HAP-1 (cell line): ENCODE measurements at regions not wholly inside any gene's neighbourhood (a gene's known extent, or its start where the extent isn't known, plus 50 kb on each side); places are given as distances from the start of the nearest gene placed in this dataset.
A peak's percentile ranks its signal among the peaks of the same experiment; 100 is the strongest.

ENCODE experiments used
- DNase-seq, 2 experiments: peaks; one replicate each; pipeline ENCODE4 v3.0.0-alpha.2; 2016 to 2020; ENCODE audit warnings: low spot score in 2 of 2
- H3K27me3 ChIP-seq: fragments of 250-450 bp; sonication (Bioruptor Pico); 2 replicates; pipeline ENCODE4 v1.5.1; 2020; ENCODE audit warnings: low read depth, mild to moderate bottlenecking, moderate library complexity
- H3K36me3 ChIP-seq: fragments of 250-450 bp; sonication (Bioruptor Pico); replicated peaks from 2 replicates; pipeline ENCODE4 v1.5.1; 2020; ENCODE audit warnings: mild to moderate bottlenecking
- H3K4me1 ChIP-seq: fragments of 250-450 bp; sonication (Bioruptor Pico); 2 replicates; pipeline ENCODE4 v1.5.1; 2020; ENCODE audit warnings: mild to moderate bottlenecking
- H3K4me3 ChIP-seq: fragments of 250-450 bp; sonication (Bioruptor Pico); 2 replicates; pipeline ENCODE4 v1.5.1; 2020; ENCODE audit warnings: mild to moderate bottlenecking, moderate library complexity
- H3K9me3 ChIP-seq: fragments of 250-450 bp; sonication (Bioruptor Pico); 2 replicates; pipeline ENCODE4 v1.5.1; 2020; ENCODE audit warnings: mild to moderate bottlenecking, moderate library complexity
- in situ Hi-C: fragments of 300-500 bp; cut with MboI; formaldehyde crosslinking; loops from 3 replicates; pipeline ENCODE4 v1.14.3; 2020; ENCODE audit warnings: low sequenced_read_pairs, inconsistent platforms, mixed read lengths

DNA sequence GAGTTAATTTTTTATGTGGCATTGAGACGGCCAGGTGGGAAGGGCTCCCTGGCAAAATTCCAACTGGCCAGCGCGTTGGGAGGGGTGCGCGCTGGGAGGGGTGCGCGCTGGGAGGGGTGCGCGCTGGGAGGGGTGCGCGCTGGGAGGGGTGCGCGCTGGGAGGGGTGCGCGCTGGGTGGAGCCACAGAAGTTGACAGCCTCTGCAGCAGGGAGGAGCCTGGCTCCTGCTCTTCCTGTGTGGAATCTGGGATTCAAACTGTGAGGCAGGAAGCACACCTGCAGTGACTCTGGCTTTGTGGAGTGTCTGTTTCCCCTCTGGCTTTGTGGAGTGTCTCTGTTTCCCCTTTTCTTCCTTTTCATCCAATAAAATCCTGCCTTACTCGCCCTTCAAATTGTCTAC, 147.9 kb upstream of the CBLN2 start:
- no peaks in the 10 kb centered on the region for H3K27me3 ChIP-seq
- in situ Hi-C loops: no loop called here
- no peaks in the 10 kb centered on the region; the same call in 1 of the 2 replicates for H3K9me3 ChIP-seq
- DNase-seq: no peak
- no peaks in the 10 kb centered on the region for H3K4me1 ChIP-seq
- no peak overlapping the region for H3K4me3 ChIP-seq
- H3K36me3 ChIP-seq: no peaks in the 10 kb centered on the region

GRCh38 chr18:72687736-72688135, 143.6 kb upstream of the CBLN2 start:
- in situ Hi-C loops: no loop called here
- no peaks in the 10 kb centered on the region for H3K4me1 ChIP-seq
- DNase-seq: no peak
- no peak overlapping the region for H3K4me3 ChIP-seq
- no peaks in the 10 kb centered on the region for H3K36me3 ChIP-seq
- no peaks in the 10 kb centered on the region for H3K27me3 ChIP-seq
- H3K9me3 ChIP-seq: no peaks in the 10 kb centered on the region

DNA sequence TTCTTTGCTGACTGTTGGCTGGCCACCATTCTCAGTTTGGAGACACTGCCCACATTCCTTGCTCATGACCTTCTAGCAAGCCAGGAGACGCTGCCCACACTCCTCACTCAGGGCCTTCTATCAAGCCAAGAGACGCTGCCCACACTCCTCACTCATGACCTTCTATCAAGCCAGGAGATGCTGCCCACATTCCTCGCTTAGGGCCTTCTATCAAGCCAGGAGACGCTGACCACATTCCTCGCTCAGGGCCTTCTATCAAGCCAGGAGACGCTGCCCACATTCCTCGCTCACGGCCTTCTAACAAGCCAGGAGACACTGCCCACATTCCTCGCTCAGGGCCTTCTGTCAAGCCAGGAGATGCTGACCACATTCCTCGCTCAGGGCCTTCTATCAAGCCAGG, 131.3 kb upstream of the CBLN2 start:
- no peaks in the 10 kb centered on the region for H3K9me3 ChIP-seq
- in situ Hi-C loops: no loop called here
- no peak for DNase-seq

GRCh38 chr18:72674710-72675109, 130.6 kb upstream of the CBLN2 start:
- no peak overlapping the region for H3K4me3 ChIP-seq
- no peaks in the 10 kb centered on the region for H3K36me3 ChIP-seq
- H3K27me3 ChIP-seq: no peaks in the 10 kb centered on the region
- no peaks in the 10 kb centered on the region for H3K4me1 ChIP-seq
- no peak for DNase-seq
- in situ Hi-C loops: no loop called here
- no peaks in the 10 kb centered on the region for H3K9me3 ChIP-seq

More for the DNA sequence above, 131.3 kb upstream of the CBLN2 start:
- no peaks in the 10 kb centered on the region for H3K27me3 ChIP-seq
- H3K4me1 ChIP-seq: no peaks in the 10 kb centered on the region
- no peaks in the 10 kb centered on the region for H3K36me3 ChIP-seq
- H3K4me3 ChIP-seq: no peak overlapping the region

GRCh38 chr18:72673242-72673641, 129.1 kb upstream of the CBLN2 start:
- in situ Hi-C loops: no loop called here
- H3K9me3 ChIP-seq: no peaks in the 10 kb centered on the region
- no peaks in the 10 kb centered on the region for H3K27me3 ChIP-seq
- H3K36me3 ChIP-seq: no peaks in the 10 kb centered on the region
- H3K4me1 ChIP-seq: no peaks in the 10 kb centered on the region
- H3K4me3 ChIP-seq: no peak overlapping the region
- DNase-seq: no peak

DNA sequence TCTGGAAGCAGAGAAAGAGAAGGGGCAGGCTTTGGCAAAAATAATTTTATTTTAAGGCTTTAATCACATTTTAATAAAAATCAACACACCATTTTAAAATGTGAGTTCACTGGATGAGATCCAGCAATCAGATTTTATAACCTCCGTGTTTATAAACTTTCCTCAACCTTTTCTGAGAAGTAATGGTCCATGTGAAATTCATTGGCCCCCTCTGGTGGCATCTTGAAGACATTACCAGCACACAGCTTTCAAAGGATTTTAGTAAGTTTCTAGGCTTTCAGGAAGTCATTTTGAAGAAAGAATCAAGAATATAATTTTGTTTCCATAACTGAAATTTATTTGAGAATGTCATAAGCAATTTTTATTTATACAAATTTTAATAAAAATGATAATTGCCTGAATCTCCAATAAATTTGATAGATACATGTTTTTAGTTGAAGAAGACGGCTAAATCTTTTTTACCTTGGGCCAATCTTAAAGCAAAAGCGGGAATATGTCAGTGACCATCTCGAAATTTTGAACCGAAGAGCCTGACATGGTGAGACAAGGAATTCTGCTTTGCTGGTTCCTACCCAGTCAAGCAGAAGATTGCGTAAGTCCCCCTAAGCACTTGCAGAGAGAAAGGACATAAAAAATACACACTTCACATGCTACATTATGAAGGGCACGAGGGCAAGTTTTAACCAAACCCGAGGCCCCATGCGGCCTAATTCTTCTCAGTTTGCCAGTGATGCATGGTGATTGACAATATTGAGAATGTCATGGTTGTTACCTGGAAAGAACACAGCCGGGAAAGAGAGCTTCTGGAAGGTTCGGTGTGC, 128.4 kb upstream of the CBLN2 start:
- in situ Hi-C loops: no loop called here
- no peak overlapping the region for H3K4me3 ChIP-seq
- no peaks in the 10 kb centered on the region for H3K9me3 ChIP-seq
- no peaks in the 10 kb centered on the region for H3K36me3 ChIP-seq
- peak; percentile 11 to 14 for DNase-seq
- no peaks in the 10 kb centered on the region for H3K27me3 ChIP-seq
- H3K4me1 ChIP-seq: no peaks in the 10 kb centered on the region

DNA sequence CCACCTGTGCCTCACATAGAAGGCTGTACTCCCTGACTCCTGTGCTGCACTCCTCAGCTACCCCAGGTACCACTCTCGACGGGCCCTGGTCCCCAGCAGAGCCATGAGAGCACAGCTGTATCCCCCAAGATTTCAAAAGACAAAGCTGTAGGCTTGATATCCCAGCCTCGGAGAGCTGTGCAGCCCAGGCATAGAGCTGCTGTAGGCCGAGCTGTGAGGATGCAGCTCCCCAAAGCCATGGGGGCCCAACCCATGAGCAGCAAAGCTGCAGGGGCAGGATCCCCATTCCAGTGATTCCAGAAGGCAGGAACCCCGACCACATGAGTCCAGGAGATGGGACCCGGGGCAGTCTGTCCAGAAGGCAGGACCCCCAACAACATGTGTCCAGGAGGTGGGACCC, 123.8 kb upstream of the CBLN2 start:
- Histone ChIP-seq H3K4me3 (no peak overlapping the region), H3K27me3 (no peaks in the 10 kb centered on the region), H3K9me3 (no peaks in the 10 kb centered on the region), H3K4me1 (no peaks in the 10 kb centered on the region), H3K36me3 (no peaks in the 10 kb centered on the region)
- in situ Hi-C loops: no loop called here
- DNase-seq: no peak

GRCh38 chr18:72652990-72653593, 109.0 kb upstream of the CBLN2 start:
- Histone ChIP-seq H3K36me3 (no peaks in the 10 kb centered on the region), H3K4me1 (no peaks in the 10 kb centered on the region), H3K9me3 (no peaks in the 10 kb centered on the region), H3K27me3 (no peaks in the 10 kb centered on the region), H3K4me3 (no peak overlapping the region)
- DNase-seq: peak in 1 of 2 experiments; percentile 56
- in situ Hi-C loops: no loop called here

DNA sequence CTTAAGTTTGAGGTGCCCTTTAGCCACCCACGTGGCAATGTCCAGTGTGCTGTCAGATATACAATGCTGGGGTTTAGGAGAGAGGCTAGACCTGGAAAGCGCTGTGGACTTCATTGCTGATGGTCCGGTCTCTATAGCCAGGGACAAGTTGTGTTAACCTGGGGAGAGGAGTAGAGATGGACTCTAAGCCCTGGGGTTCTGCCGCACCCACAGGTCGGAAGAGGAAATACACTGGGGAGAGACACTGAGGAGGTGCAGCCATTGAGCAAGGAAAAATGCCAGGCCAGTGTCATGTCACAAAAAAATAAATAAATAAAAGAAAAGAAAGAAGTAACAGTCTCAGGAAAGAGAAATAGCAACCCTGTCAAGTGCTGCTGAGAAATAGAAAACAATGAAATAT, 106.9 kb upstream of the CBLN2 start:
- DNase-seq: no peak

DNA sequence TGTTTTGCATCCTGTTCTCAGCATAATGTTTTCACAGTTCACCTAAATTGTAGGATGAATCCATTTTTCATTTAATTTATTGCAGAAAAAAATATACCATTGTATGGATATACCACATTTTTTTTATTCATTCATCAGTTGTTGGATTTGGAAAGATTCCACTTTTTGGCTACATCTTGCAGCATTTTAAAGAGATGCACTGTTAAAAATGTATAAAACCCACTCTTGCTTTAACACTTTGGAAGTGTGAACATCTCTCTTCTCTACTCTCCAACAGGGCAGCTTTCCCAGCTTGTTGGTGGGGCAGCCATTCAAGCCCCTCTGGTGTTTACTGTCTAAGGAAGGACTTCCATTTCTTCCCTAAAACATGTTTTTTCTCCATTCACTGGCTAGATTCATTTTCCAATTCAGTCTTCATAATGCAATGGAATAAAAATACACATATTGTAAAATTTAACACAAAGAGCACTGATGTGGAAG, 104.4 kb upstream of the CBLN2 start:
- no peaks in the 10 kb centered on the region for H3K9me3 ChIP-seq
- in situ Hi-C loops: no loop called here

More for the DNA sequence above, 106.9 kb upstream of the CBLN2 start:
- no peaks in the 10 kb centered on the region for H3K27me3 ChIP-seq
- in situ Hi-C loops: no loop called here
- no peaks in the 10 kb centered on the region for H3K4me1 ChIP-seq
- H3K4me3 ChIP-seq: no peak overlapping the region
- H3K36me3 ChIP-seq: no peaks in the 10 kb centered on the region
- H3K9me3 ChIP-seq: no peaks in the 10 kb centered on the region

DNA sequence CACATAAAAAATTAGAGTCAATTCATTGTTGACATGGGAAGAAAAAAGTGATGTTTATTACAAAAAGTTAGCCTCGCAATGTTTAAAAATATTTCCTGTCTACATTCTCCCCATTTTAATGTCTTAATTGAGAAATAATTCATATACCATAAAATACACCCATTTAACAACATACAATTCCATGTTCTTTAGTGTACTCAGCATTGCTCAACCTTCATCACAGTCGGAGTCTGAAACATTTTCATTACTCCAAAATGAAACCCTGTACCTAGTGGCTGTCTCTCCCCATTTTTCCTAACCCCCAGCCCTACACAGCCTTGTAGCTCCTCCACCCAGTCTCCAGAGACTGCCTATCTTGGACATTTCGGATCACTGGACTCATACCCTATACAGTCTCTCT, 103.9 kb upstream of the CBLN2 start:
- in situ Hi-C loops: no loop called here
- no peaks in the 10 kb centered on the region for H3K4me1 ChIP-seq
- no peaks in the 10 kb centered on the region for H3K36me3 ChIP-seq
- no peaks in the 10 kb centered on the region for H3K9me3 ChIP-seq
- no peaks in the 10 kb centered on the region for H3K27me3 ChIP-seq
- H3K4me3 ChIP-seq: no peak overlapping the region
- no peak for DNase-seq

More for the DNA sequence above, 104.4 kb upstream of the CBLN2 start:
- H3K36me3 ChIP-seq: no peaks in the 10 kb centered on the region
- no peak overlapping the region for H3K4me3 ChIP-seq
- H3K27me3 ChIP-seq: no peaks in the 10 kb centered on the region
- no peak for DNase-seq
- H3K4me1 ChIP-seq: no peaks in the 10 kb centered on the region

GRCh38 chr18:72640557-72640956, 96.4 kb upstream of the CBLN2 start:
- no peaks in the 10 kb centered on the region for H3K4me1 ChIP-seq
- H3K27me3 ChIP-seq: no peaks in the 10 kb centered on the region
- no peaks in the 10 kb centered on the region for H3K36me3 ChIP-seq
- H3K4me3 ChIP-seq: no peak overlapping the region
- no peaks in the 10 kb centered on the region; the same call in 1 of the 2 replicates for H3K9me3 ChIP-seq
- in situ Hi-C loops: no loop called here
- DNase-seq: no peak

GRCh38 chr18:72638376-72638775, 94.2 kb upstream of the CBLN2 start:
- no peak for DNase-seq
- H3K36me3 ChIP-seq: no peaks in the 10 kb centered on the region
- no peak overlapping the region for H3K4me3 ChIP-seq
- H3K27me3 ChIP-seq: no peaks in the 10 kb centered on the region
- in situ Hi-C loops: no loop called here
- H3K4me1 ChIP-seq: no peaks in the 10 kb centered on the region
- H3K9me3 ChIP-seq: no peaks in the 10 kb centered on the region; the same call in 1 of the 2 replicates

GRCh38 chr18:72637721-72638120, 93.6 kb upstream of the CBLN2 start:
- no peaks in the 10 kb centered on the region; the same call in 1 of the 2 replicates for H3K9me3 ChIP-seq
- in situ Hi-C loops: no loop called here
- H3K27me3 ChIP-seq: no peaks in the 10 kb centered on the region

More at GRCh38 chr18:72637721-72638120, 93.6 kb upstream of the CBLN2 start:
- H3K36me3 ChIP-seq: no peaks in the 10 kb centered on the region
- no peak for DNase-seq
- no peaks in the 10 kb centered on the region for H3K4me1 ChIP-seq
- H3K4me3 ChIP-seq: no peak overlapping the region
